ENCODE measurements at regions not wholly inside any gene's neighbourhood (a gene's known extent, or its start where the extent isn't known, plus 50 kb on each side); places are given as distances from the start of the nearest gene placed in this dataset.

DNA sequence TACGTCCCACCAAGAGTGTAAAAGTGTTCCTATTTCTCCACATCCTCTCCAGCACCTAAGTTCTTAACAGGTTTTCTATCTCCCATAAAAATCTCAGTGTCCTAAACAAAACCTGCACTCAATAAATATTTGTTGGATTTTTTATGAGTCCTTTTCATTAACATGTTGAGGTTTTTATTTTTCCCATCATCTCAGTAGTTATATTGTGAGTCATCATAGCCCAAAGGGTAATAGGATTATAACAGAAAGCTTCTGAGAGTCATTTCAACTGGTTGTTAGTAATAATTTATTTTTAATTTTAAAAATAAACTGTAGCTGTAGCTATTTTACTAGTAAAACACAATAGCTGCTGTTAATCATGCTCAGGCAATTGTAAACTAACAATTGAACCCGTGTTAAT, 331.6 kb upstream of the SLC30A5 start:
- Mint-ChIP-seq H3K4me1 (no peaks in the 10 kb centered on the region), H3K27ac (no peak overlapping the region), H3K9me3 (no peaks in the 10 kb centered on the region), H3K27me3 (ENCODE audit: insufficient read depth, low read depth, poor library complexity) (no peaks in the 10 kb centered on the region), H3K4me3 (no peak overlapping the region), H3K36me3 (ENCODE audit: low read depth) (no peaks in the 10 kb centered on the region)
- Histone ChIP-seq H3K79me2 (replicated peaks; ENCODE audit: insufficient read depth) (no peaks in the 10 kb centered on the region), H3K27ac (ENCODE audit: low read depth) (no peak overlapping the region), H3K4me1 (ENCODE audit: insufficient read depth) (no peaks in the 10 kb centered on the region), H2AFZ (no peak overlapping the region), H3K4me2 (no peak overlapping the region), H4K20me1 (replicated peaks; ENCODE audit: insufficient read depth) (no peaks in the 10 kb centered on the region), H3K36me3 (ENCODE audit: insufficient read depth) (no peaks in the 10 kb centered on the region), H3F3A (replicated peaks; ENCODE audit: low read depth) (no peaks in the 10 kb centered on the region), H3K9me2 (ENCODE audit: insufficient read depth) (no peaks in the 10 kb centered on the region; the same call in 1 of the 2 replicates), H3K4me3 (no peak overlapping the region), H3K27me3 (ENCODE audit: insufficient read depth) (no peaks in the 10 kb centered on the region)
- ATAC-seq (no peak), DNase-seq (ENCODE audit: low spot score) (no peak)
- TF ChIP-seq POLR2AphosphoS5 (IDR thresholded peaks at IDR 0.05; ENCODE audit: low read depth) (no peak), ZNF114 (CRISPR knock-in tag; IDR thresholded peaks at IDR 0.05) (no peak), EZH2phosphoT487 (IDR thresholded peaks at IDR 0.05; ENCODE audit: unreplicated experiment) (no peak), NANOG (IDR thresholded peaks at IDR 0.05; ENCODE audit: borderline replicate concordance) (no peak), CREB1 (CRISPR knock-in tag; IDR thresholded peaks at IDR 0.05; ENCODE audit: low read depth) (no peak), EZH2 (IDR thresholded peaks at IDR 0.05; ENCODE audit: low read depth, unreplicated experiment) (no peak), ZNF331 (CRISPR knock-in tag; IDR thresholded peaks at IDR 0.05; ENCODE audit: low read depth) (no peak), STAT1 (IDR thresholded peaks at IDR 0.05; ENCODE audit: unreplicated experiment) (no peak), JUNB (IDR thresholded peaks at IDR 0.05; ENCODE audit: unreplicated experiment) (no peak)
- TF ChIP-seq, protein P1, sequence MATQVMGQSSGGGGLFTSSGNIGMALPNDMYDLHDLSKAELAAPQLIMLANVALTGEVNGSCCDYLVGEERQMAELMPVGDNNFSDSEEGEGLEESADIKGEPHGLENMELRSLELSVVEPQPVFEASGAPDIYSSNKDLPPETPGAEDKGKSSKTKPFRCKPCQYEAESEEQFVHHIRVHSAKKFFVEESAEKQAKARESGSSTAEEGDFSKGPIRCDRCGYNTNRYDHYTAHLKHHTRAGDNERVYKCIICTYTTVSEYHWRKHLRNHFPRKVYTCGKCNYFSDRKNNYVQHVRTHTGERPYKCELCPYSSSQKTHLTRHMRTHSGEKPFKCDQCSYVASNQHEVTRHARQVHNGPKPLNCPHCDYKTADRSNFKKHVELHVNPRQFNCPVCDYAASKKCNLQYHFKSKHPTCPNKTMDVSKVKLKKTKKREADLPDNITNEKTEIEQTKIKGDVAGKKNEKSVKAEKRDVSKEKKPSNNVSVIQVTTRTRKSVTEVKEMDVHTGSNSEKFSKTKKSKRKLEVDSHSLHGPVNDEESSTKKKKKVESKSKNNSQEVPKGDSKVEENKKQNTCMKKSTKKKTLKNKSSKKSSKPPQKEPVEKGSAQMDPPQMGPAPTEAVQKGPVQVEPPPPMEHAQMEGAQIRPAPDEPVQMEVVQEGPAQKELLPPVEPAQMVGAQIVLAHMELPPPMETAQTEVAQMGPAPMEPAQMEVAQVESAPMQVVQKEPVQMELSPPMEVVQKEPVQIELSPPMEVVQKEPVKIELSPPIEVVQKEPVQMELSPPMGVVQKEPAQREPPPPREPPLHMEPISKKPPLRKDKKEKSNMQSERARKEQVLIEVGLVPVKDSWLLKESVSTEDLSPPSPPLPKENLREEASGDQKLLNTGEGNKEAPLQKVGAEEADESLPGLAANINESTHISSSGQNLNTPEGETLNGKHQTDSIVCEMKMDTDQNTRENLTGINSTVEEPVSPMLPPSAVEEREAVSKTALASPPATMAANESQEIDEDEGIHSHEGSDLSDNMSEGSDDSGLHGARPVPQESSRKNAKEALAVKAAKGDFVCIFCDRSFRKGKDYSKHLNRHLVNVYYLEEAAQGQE (IDR thresholded peaks at IDR 0.05; ENCODE audit: unreplicated experiment) = no peak
- TF ChIP-seq, protein P2, sequence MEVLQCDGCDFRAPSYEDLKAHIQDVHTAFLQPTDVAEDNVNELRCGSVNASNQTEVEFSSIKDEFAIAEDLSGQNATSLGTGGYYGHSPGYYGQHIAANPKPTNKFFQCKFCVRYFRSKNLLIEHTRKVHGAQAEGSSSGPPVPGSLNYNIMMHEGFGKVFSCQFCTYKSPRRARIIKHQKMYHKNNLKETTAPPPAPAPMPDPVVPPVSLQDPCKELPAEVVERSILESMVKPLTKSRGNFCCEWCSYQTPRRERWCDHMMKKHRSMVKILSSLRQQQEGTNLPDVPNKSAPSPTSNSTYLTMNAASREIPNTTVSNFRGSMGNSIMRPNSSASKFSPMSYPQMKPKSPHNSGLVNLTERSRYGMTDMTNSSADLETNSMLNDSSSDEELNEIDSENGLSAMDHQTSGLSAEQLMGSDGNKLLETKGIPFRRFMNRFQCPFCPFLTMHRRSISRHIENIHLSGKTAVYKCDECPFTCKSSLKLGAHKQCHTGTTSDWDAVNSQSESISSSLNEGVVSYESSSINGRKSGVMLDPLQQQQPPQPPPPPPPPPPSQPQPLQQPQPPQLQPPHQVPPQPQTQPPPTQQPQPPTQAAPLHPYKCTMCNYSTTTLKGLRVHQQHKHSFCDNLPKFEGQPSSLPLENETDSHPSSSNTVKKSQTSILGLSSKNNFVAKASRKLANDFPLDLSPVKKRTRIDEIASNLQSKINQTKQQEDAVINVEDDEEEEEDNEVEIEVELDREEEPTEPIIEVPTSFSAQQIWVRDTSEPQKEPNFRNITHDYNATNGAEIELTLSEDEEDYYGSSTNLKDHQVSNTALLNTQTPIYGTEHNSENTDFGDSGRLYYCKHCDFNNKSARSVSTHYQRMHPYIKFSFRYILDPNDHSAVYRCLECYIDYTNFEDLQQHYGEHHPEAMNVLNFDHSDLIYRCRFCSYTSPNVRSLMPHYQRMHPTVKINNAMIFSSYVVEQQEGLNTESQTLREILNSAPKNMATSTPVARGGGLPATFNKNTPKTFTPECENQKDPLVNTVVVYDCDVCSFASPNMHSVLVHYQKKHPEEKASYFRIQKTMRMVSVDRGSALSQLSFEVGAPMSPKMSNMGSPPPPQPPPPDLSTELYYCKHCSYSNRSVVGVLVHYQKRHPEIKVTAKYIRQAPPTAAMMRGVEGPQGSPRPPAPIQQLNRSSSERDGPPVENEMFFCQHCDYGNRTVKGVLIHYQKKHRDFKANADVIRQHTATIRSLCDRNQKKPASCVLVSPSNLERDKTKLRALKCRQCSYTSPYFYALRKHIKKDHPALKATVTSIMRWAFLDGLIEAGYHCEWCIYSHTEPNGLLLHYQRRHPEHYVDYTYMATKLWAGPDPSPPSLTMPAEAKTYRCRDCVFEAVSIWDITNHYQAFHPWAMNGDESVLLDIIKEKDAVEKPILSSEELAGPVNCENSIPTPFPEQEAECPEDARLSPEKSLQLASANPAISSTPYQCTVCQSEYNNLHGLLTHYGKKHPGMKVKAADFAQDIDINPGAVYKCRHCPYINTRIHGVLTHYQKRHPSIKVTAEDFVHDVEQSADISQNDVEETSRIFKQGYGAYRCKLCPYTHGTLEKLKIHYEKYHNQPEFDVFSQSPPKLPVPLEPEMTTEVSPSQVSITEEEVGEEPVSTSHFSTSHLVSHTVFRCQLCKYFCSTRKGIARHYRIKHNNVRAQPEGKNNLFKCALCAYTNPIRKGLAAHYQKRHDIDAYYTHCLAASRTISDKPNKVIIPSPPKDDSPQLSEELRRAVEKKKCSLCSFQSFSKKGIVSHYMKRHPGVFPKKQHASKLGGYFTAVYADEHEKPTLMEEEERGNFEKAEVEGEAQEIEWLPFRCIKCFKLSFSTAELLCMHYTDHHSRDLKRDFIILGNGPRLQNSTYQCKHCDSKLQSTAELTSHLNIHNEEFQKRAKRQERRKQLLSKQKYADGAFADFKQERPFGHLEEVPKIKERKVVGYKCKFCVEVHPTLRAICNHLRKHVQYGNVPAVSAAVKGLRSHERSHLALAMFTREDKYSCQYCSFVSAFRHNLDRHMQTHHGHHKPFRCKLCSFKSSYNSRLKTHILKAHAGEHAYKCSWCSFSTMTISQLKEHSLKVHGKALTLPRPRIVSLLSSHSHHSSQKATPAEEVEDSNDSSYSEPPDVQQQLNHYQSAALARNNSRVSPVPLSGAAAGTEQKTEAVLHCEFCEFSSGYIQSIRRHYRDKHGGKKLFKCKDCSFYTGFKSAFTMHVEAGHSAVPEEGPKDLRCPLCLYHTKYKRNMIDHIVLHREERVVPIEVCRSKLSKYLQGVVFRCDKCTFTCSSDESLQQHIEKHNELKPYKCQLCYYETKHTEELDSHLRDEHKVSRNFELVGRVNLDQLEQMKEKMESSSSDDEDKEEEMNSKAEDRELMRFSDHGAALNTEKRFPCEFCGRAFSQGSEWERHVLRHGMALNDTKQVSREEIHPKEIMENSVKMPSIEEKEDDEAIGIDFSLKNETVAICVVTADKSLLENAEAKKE (CRISPR knock-in tag; IDR thresholded peaks at IDR 0.05) = no peak
- TF ChIP-seq, protein P3, sequence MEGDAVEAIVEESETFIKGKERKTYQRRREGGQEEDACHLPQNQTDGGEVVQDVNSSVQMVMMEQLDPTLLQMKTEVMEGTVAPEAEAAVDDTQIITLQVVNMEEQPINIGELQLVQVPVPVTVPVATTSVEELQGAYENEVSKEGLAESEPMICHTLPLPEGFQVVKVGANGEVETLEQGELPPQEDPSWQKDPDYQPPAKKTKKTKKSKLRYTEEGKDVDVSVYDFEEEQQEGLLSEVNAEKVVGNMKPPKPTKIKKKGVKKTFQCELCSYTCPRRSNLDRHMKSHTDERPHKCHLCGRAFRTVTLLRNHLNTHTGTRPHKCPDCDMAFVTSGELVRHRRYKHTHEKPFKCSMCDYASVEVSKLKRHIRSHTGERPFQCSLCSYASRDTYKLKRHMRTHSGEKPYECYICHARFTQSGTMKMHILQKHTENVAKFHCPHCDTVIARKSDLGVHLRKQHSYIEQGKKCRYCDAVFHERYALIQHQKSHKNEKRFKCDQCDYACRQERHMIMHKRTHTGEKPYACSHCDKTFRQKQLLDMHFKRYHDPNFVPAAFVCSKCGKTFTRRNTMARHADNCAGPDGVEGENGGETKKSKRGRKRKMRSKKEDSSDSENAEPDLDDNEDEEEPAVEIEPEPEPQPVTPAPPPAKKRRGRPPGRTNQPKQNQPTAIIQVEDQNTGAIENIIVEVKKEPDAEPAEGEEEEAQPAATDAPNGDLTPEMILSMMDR (conservative IDR thresholded peaks at IDR 0.05; ENCODE audit: low read depth in 2 of 2) = no peak
- TF ChIP-seq, protein P4, sequence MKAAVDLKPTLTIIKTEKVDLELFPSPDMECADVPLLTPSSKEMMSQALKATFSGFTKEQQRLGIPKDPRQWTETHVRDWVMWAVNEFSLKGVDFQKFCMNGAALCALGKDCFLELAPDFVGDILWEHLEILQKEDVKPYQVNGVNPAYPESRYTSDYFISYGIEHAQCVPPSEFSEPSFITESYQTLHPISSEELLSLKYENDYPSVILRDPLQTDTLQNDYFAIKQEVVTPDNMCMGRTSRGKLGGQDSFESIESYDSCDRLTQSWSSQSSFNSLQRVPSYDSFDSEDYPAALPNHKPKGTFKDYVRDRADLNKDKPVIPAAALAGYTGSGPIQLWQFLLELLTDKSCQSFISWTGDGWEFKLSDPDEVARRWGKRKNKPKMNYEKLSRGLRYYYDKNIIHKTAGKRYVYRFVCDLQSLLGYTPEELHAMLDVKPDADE (IDR thresholded peaks at IDR 0.05) = no peak

Data from GM23338 (cell line).